Hepatocyte (in vitro differentiated cells): ENCODE measurements at regions not wholly inside any gene's neighbourhood (a gene's known extent, or its start where the extent isn't known, plus 50 kb on each side); places are given as distances from the start of the nearest gene placed in this dataset.

ENCODE experiments used
- CTCF ChIP-seq: fragments of 200-600 bp; sonication (generic); IDR thresholded peaks from 2 replicates; pipeline ENCODE4 v1.5.1; 2016; ENCODE audit warnings: antibody characterized with exemption, mild to moderate bottlenecking; ENCODE audit not compliant: poor library complexity
- EZH2 ChIP-seq: fragments of 200-600 bp; sonication (generic); IDR thresholded peaks from 2 replicates; pipeline ENCODE4 v1.6.1; 2016; ENCODE audit warnings: antibody characterized with exemption, mild to moderate bottlenecking, borderline replicate concordance
- EZH2phosphoT487 ChIP-seq: fragments of 200-600 bp; sonication (generic); IDR thresholded peaks from one replicate; pipeline ENCODE4 v1.6.1; 2018; ENCODE audit warnings: antibody characterized with exemption, mild to moderate bottlenecking, low read depth, moderate library complexity; ENCODE audit not compliant: unreplicated experiment, severe bottlenecking

GRCh38 chr6:21694168-21694567 is 100.6 kb downstream of the SOX4 start:
- TF ChIP-seq CTCF (no peak), EZH2 (no peak), EZH2phosphoT487 (no peak)
